ENCODE measurements at regions not wholly inside any gene's neighbourhood (a gene's known extent, or its start where the extent isn't known, plus 50 kb on each side); places are given as distances from the start of the nearest gene placed in this dataset.

- TF ChIP-seq CTCF (IDR thresholded peaks at IDR 0.05) (no peak), EP300 (IDR thresholded peaks at IDR 0.05) (no peak)
Measured at GRCh38 chr7:26480156-26480555, 188.5 kb downstream of the SNX10 start.
